EL (cell line): ENCODE measurements at regions not wholly inside any gene's neighbourhood (a gene's known extent, or its start where the extent isn't known, plus 50 kb on each side); places are given as distances from the start of the nearest gene placed in this dataset.
A peak's percentile ranks its signal among the peaks of the same experiment; 100 is the strongest.
"Not testable (repeated sequence)": the region's sequence is repeated elsewhere in the genome, so short reads cannot be mapped to it uniquely, and the experiment has no call there.

Experiments
- DNase-seq: peaks from one replicate; pipeline ENCODE4 v3.0.0-alpha.2; 2016

DNA sequence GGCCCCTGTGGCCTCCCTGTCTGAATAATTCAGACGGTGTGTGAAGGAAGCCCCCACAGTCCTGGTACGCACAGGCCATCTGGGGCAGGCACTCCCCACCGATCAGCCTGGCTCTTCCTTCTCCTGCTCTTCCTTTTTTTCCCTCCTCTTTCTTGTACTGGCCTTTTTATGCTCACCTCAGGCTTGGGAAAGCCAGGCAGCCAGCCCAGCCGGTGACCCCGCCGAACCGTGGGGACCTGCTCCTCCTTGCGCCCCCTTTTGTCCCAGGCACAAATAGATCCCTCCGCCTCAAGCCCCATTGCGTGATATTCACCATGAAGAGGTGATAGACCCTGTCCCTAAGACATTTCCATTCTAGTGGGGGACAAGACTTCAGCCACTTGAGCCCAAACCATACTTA lies 80.2 kb upstream of the BRD7 start:
- DNase-seq, result no peak

DNA sequence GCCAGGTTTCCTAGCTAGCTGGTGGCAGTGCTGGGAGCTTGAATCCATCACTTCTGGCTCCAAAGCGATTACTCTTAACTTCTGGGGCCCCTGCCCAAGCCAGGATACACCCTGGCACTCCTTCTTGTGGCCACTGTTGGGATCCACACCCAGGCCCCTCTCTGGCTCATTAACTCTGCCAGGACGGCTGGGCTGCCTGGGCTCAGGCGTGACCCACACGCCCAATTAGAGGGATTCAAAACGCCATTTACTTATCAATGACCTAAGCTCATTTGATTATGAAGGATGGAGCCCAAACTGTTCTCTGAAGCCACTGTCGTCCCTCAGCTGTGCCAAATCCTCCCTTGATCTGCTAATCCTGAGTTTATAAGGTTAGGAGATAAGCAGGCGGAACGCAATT lies 79.7 kb upstream of the BRD7 start:
- no peak for DNase-seq

- not testable (repeated sequence) for DNase-seq
Measured at GRCh38 chr16:50447386-50447785, 78.6 kb upstream of the BRD7 start.

DNA sequence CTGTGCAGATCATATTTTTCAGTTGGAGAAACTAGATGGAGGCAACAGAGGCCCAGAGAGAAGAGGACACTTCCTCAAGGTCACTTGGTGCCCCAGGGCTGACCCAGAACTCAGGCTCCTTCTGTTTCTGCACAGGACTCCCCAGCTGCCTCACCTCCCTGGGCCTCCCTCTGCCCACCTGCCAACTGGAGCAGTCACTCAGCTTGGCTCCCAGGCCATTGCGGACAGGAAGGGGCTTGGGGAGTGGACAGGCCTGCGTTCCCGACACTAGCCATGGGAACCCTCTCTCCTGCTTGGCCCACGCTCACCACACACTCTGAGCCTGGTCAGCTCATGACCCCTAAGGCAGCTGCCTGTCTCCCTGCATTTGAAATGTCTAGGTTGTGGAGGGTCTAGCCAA lies 78.1 kb upstream of the BRD7 start:
- no peak for DNase-seq

GRCh38 chr16:50445621-50446555 lies 77.1 kb upstream of the BRD7 start:
- no peak for DNase-seq

- DNase-seq, result no peak
Measured at GRCh38 chr16:50444526-50444925, 75.7 kb upstream of the BRD7 start.

DNA sequence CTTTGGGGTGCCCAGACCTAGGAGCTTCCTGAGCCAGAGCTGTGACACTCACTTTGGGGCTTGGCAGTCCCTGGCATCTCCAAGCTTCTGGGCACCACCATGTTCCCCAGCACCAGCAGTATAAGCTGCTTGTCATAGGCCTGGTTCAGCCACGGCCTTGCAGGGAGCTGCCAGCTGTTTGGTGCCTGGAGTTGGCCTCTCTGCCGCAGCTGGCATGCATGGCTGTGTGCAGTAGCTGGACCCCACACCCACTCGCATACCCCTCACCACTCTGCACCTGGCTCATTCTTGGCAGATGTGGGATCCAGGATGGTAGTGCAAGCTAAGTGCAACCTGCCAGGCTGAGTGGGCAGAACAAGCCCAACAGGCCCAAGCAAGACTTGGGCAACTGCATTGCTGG lies 73.4 kb upstream of the BRD7 start:
- no peak for DNase-seq

DNA sequence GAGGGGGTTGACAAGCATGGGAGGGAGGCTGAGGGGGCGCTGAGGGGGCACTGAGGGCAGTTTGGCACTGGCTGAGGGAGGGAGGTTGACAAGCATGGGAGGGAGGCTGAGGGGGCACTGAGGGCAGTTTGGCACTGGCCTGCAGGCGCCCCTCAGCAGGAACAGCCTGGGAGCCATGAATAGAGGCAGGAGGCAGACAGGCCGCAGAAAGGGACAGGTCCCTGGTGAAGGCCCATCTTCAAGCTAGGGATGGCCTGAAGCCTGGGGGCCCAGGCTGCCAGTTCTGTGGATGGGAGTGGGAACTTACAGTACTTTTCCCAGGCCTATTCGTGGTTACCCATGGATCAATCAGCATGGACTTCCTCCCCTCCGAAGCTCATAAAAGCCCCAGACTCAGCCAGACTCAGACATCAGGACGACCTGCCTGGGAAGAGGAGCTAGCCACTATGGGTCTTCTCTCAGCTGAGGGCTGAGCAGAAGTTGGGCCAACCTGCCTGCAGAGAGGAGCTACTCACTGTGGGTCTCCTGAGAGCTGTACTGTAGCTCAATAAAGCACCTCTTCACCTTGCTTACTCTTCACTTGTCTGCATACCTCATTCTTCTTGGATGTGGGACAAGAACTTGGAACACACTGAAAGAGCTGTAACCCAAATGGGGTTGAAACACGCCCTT lies 72.8 kb upstream of the BRD7 start:
- DNase-seq, result no peak

- no peak for DNase-seq
Measured at GRCh38 chr16:50440991-50441390, 72.2 kb upstream of the BRD7 start.

GRCh38 chr16:50440531-50440930 lies 71.7 kb upstream of the BRD7 start:
- DNase-seq, result no peak

- no peak for DNase-seq
Measured at GRCh38 chr16:50437769-50438437, 69.1 kb upstream of the BRD7 start.

DNA sequence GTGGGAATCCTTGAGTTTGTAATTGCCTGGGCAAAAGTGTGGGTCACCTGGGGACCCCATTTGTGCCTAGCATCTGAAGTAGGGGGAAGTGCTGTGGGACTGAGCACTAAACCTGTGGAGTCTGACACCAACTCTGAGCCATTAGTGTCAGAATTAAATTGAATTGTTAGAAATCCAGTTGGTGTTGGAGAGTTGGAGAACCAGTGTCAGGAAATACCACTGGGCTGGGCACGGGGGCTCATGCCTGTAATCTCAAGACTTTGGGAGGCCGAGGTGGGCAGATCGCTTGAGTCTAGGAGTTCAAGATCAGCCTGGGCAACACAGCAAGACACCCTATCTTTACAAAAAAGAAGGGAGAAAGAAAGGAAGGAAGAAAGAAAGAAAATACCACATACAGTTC lies 67.5 kb upstream of the BRD7 start:
- no peak for DNase-seq

DNA sequence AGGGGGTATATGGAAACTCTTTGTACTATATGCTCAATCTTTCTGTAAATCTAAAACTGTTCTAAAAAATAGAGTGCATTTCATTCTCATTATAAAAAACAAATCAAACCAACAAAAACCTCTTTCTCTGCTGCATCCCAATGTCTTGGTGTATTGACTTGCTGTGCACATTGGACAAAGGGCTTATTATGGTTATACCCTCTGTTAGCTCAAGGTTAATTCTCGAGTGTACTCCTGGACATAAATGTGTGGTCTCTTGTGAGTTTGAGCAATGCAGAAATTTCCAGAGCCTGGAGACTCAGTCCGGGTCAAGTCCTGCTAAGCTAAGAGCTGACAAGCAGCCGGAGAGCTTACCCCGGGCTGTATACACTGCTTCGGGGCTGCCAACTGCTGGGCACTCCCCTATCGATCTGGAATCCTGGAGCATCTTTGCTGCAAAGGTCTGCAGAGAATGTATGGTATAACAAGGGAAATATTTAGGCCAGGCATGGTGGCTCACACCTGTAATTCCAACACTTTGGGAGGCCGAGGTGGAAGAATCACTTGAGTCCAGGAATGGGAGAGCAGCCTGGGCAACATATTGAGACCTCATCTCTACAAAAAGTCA lies 66.2 kb upstream of the BRD7 start:
- DNase-seq, result no peak

DNA sequence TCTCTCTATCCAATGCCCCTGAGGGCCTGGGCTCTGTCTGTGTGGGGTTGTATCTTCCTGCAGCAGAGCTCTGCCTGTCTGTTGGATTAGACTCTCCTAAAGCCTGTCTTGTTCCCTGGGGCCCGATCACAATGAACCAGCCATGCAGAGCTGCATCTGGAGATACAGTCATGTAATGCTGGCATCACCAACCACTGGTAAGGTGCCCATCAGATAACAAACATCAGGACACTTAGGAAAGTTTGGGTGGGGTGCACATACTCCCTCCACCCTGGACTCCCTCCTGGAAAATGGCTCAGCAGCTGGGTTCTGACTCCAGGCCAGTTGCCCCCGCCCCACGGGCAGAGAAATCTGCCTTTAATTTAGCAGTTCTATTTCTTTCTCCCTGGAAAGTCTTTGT lies 61.3 kb upstream of the BRD7 start:
- no peak for DNase-seq

- no peak for DNase-seq
Measured at GRCh38 chr16:50428742-50429141, 60.0 kb upstream of the BRD7 start.

- DNase-seq, result peak; percentile 32
Measured at GRCh38 chr16:50428116-50428515, 59.3 kb upstream of the BRD7 start.

GRCh38 chr16:50427107-50427506 lies 58.3 kb upstream of the BRD7 start:
- DNase-seq, result no peak

DNA sequence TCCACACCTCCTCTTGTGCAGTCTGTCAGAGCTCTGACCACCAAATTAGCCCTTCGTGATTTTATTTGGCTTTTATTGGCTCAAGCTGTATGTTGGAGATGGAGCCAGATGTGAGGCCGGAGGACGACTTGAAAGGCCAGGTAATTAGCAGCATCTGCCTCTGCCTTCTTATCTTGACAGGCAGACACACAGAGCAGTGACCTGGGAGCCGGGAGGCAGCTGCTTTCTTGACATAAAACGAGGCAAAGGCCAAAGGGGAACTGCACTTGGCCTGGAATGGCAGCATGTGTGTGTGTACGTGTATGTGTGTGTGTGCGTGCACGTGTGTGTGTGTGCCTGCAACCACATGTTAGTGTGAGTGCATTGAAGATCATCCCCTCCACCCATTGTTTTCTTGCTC lies 56.9 kb upstream of the BRD7 start:
- no peak for DNase-seq

- no peak for DNase-seq
Measured at GRCh38 chr16:50425044-50425443, 56.3 kb upstream of the BRD7 start.

DNA sequence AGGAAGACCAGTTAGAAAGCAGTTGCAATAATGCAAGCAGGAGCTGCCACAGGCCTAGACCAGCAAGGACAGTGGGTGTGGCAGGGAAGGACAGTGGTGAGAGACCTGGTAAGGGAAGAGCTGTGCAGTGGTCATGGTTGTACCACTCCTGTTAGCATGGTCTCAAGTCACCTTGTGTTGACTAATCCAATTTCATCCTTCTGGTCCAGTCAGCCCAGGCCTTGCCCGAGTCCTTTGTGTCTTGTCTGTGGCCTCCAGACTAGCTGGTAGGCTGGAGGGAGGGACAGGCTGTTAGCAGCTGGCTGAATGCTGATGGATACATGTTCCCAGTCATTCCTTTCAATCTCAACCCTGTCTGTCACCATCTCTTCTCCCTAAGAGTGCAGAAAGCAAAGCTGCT lies 54.1 kb upstream of the BRD7 start:
- DNase-seq, result no peak

DNA sequence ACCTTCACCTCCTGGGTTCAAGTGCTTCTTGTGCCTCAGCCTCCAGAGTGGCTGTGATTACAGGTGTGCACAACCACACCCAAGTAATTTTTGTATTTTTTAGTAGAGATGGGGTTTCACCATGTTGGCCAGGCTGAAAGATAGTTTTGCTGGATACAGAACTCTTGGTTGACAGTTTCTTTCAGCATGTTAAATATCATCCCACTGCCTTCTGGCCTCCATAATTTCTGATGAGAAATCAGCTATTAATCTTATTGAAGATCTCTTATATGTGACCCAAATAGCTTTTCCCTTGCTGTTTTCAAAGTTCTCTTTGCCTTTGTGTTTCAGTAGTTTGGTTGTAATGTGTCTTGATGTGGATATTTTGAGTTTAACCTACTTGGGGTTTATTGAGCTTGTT lies 50.3 kb upstream of the BRD7 start:
- no peak for DNase-seq
